Testis (tissue), 2 donors: ENCODE measurements at regions not wholly inside any gene's neighbourhood (a gene's known extent, or its start where the extent isn't known, plus 50 kb on each side); places are given as distances from the start of the nearest gene placed in this dataset.

Experiments
- CTCF ChIP-seq, 3 experiments: fragments of 450-650 bp in 2 of 3; fragments of 200-600 bp in 1 of 3; sonication (generic) in 1 of 3; IDR thresholded peaks; one replicate each; pipeline ENCODE4 v1.5.1; 2016 to 2019; ENCODE audit warnings: antibody characterized with exemption in 3 of 3, mild to moderate bottlenecking in 2 of 3, moderate library complexity in 1 of 3
- POLR2A ChIP-seq: fragments of 450-650 bp; IDR thresholded peaks from one replicate; pipeline ENCODE4 v1.6.1; 2017; ENCODE audit warnings: antibody characterized with exemption, mild to moderate bottlenecking, moderate library complexity

- TF ChIP-seq CTCF (IDR thresholded peaks at IDR 0.05) (no peak), POLR2A (no peak)
Observed at GRCh38 chr20:4087923-4088322, 60.7 kb upstream of the SMOX start.
